Body of pancreas (tissue), 4 donors: ENCODE measurements at regions not wholly inside any gene's neighbourhood (a gene's known extent, or its start where the extent isn't known, plus 50 kb on each side); places are given as distances from the start of the nearest gene placed in this dataset.

Experiments
- CTCF ChIP-seq, 7 experiments: fragments of 450-650 bp in 4 of 7; fragments of 200-600 bp in 3 of 7; sonication (generic) in 3 of 7; IDR thresholded peaks; one replicate each; pipeline ENCODE4 v1.5.1; 2016 to 2019; ENCODE audit warnings: antibody characterized with exemption in 7 of 7
- POLR2A ChIP-seq, 3 donors: fragments of 450-650 bp; IDR thresholded peaks; one replicate each; pipeline ENCODE4 v1.6.1; 2016; ENCODE audit warnings: antibody characterized with exemption in 3 of 3, mild to moderate bottlenecking in 2 of 3

GRCh38 chr13:31859571-31859970 is 120.2 kb downstream of the RXFP2 start:
- no peak for TF ChIP-seq CTCF (IDR thresholded peaks at IDR 0.05)
- TF ChIP-seq POLR2A (IDR thresholded peaks at IDR 0.05) = no peak
